Thyroid gland (tissue), 4 donors: ENCODE measurements at regions not wholly inside any gene's neighbourhood (a gene's known extent, or its start where the extent isn't known, plus 50 kb on each side); places are given as distances from the start of the nearest gene placed in this dataset.

Source experiments
- DNase-seq, 2 donors: peaks; one replicate each; pipeline ENCODE4 v3.0.0-alpha.2; 2019
- H3K27ac ChIP-seq, 3 donors: fragments of 200-600 bp; sonication (generic); 1 replicate in 2 of 3; 2 replicates in 1 of 3; pipeline ENCODE4 v1.5.1; 2016 to 2019; ENCODE audit warnings: mild to moderate bottlenecking in 1 of 3, moderate library complexity in 1 of 3
- H3K27me3 ChIP-seq: fragments of 200-600 bp; sonication (generic); one replicate; pipeline ENCODE4 v1.5.1; 2019
- H3K36me3 ChIP-seq, 2 donors: fragments of 200-600 bp; sonication (generic); one replicate each; pipeline ENCODE4 v1.5.1; 2016 to 2019
- H3K4me1 ChIP-seq, 2 donors: fragments of 200-600 bp; sonication (generic); one replicate each; pipeline ENCODE4 v1.5.1; 2017 to 2019
- H3K4me3 ChIP-seq, 3 donors: fragments of 200-600 bp; sonication (generic); replicated peaks in 1 of 3; 1 replicate in 2 of 3; 2 replicates in 1 of 3; pipeline ENCODE4 v1.5.1; 2016; ENCODE audit warnings: mild to moderate bottlenecking in 1 of 3
- H3K9me3 ChIP-seq: fragments of 200-600 bp; sonication (generic); one replicate; pipeline ENCODE4 v1.5.1; 2017
- POLR2A ChIP-seq, 2 donors: fragments of 450-650 bp; IDR thresholded peaks; one replicate each; pipeline ENCODE4 v1.6.1; 2017; ENCODE audit warnings: antibody characterized with exemption in 2 of 2, mild to moderate bottlenecking in 2 of 2, moderate library complexity in 1 of 2
- WGBS, 2 donors: methylation state at CpG; one replicate each; pipeline ENCODE4 v1.1.5; 2017; 5-methylcytosine and 5-hydroxymethylcytosine counted together
- intact Hi-C: fragments of 100-400 bp; cut with DNase I; formaldehyde crosslinking; loops from one replicate; pipeline ENCODE4 v1.15.1; 2023
- TF ChIP-seq, protein P1 (sequence below), 6 experiments: fragments of 200-600 bp in 3 of 6; fragments of 450-650 bp in 3 of 6; sonication (generic) in 3 of 6; IDR thresholded peaks; one replicate each; pipeline ENCODE4 v1.5.1; 2016 to 2019; ENCODE audit warnings: antibody characterized with exemption in 6 of 6, mild to moderate bottlenecking in 2 of 6, inconsistent platforms in 1 of 6, moderate library complexity in 1 of 6

GRCh38 chr5:174185506-174185905 lies 140.0 kb downstream of the NSG2 start:
- H3K9me3 ChIP-seq = no peaks in the 10 kb centered on the region
- no peaks in the 10 kb centered on the region for H3K36me3 ChIP-seq
- TF ChIP-seq, protein P1, sequence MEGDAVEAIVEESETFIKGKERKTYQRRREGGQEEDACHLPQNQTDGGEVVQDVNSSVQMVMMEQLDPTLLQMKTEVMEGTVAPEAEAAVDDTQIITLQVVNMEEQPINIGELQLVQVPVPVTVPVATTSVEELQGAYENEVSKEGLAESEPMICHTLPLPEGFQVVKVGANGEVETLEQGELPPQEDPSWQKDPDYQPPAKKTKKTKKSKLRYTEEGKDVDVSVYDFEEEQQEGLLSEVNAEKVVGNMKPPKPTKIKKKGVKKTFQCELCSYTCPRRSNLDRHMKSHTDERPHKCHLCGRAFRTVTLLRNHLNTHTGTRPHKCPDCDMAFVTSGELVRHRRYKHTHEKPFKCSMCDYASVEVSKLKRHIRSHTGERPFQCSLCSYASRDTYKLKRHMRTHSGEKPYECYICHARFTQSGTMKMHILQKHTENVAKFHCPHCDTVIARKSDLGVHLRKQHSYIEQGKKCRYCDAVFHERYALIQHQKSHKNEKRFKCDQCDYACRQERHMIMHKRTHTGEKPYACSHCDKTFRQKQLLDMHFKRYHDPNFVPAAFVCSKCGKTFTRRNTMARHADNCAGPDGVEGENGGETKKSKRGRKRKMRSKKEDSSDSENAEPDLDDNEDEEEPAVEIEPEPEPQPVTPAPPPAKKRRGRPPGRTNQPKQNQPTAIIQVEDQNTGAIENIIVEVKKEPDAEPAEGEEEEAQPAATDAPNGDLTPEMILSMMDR (IDR thresholded peaks at IDR 0.05) = no peak
- TF ChIP-seq POLR2A (IDR thresholded peaks at IDR 0.05) = no peak
- no peaks in the 10 kb centered on the region for H3K27me3 ChIP-seq
- 72 to 83% methylated on average over 3 of the region's 3 CpGs for WGBS, 2 donors
- H3K27ac ChIP-seq = no peak overlapping the region
- no peak overlapping the region for H3K4me3 ChIP-seq
- no peak for DNase-seq
- no peaks in the 10 kb centered on the region for H3K4me1 ChIP-seq
- intact Hi-C loops = no loop called here

- H3K4me3 ChIP-seq = no peak overlapping the region
- intact Hi-C loops = no loop called here
- H3K4me1 ChIP-seq = no peaks in the 10 kb centered on the region
- no peak overlapping the region for H3K27ac ChIP-seq
- TF ChIP-seq, protein P1 (IDR thresholded peaks at IDR 0.05) = no peak
- no peak for TF ChIP-seq POLR2A (IDR thresholded peaks at IDR 0.05)
- DNase-seq = no peak
- no peaks in the 10 kb centered on the region for H3K9me3 ChIP-seq
- H3K27me3 ChIP-seq = no peaks in the 10 kb centered on the region
- no peaks in the 10 kb centered on the region for H3K36me3 ChIP-seq
- 77 to 79% methylated on average over 10 of the region's 10 CpGs for WGBS, 2 donors
Measured at GRCh38 chr5:174186096-174186695, 140.7 kb downstream of the NSG2 start.

DNA sequence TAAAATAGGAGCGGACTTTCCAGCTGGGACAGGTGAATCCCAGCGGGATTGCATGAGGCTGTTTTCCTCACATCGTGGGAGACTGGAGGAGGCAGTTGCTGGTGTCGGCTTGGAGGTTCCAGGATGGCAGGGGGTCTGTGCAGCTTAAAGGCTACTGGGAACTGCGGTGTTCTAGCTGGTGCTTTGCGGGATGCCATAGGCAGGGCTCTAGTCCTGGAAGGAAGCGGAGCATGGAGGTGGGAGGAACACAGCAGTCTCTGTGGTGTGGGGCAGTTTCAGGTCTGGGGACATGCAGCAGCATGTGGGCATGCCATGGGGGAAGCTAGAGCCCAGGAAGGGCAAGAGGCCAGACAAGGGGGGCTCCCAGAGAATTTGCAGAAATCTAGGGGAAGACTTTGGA lies 141.5 kb downstream of the NSG2 start:
- intact Hi-C loops = no loop called here
- no peak for DNase-seq
- Histone ChIP-seq H3K27me3 (no peaks in the 10 kb centered on the region), H3K36me3 (no peaks in the 10 kb centered on the region), H3K27ac (no peak overlapping the region), H3K4me1 (no peaks in the 10 kb centered on the region), H3K4me3 (no peak overlapping the region), H3K9me3 (no peaks in the 10 kb centered on the region)
- 78 to 80% methylated on average over 7 of the region's 7 CpGs for WGBS, 2 donors
- TF ChIP-seq, protein P1 (IDR thresholded peaks at IDR 0.05) = no peak
- no peak for TF ChIP-seq POLR2A (IDR thresholded peaks at IDR 0.05)

DNA sequence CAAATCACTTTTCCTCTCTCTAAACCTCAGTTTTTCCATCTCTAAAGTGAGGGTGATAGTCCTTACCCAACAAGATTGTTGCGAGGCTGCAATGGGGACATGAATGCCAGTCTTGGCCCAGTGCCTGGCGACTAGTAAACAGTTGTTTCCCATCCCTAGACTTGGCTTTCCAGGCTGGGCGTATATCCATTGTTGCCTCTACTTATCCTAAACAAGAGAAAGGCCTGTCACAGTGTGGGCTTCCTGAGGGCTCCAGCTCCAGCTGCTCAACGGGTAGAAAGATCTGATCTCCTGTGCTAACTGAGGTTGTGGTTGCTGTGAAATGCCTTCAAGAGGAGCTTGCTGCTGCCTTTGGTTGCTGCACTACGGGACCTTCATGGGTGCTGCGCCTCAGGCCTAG lies 142.0 kb downstream of the NSG2 start:
- intact Hi-C loops = no loop called here
- Histone ChIP-seq H3K27me3 (no peaks in the 10 kb centered on the region), H3K9me3 (no peaks in the 10 kb centered on the region)

DNA sequence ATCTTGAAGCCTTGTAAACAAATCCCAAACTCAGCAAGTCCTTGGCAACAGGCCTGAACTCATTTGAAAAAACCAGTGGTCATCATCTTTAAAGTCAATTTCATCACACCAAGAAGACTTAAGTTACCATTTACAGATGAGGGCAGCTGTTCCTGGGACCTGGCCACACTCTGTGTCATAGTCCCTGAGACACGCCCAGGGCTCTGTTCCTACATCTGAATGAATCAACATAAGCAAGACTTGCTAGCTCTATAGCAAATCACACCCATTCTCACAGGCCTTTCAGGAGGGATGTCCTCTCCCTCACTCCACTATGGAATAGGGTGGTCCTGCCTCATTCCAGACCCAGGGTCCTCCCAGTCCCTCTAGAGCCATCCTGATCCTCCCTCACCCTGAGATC lies 142.8 kb downstream of the NSG2 start:
- no peak for DNase-seq
- no peaks in the 10 kb centered on the region for H3K27me3 ChIP-seq
- H3K4me3 ChIP-seq = no peak overlapping the region
- H3K4me1 ChIP-seq = no peaks in the 10 kb centered on the region
- 79 to 92% methylated on average over 1 of the region's 1 CpG for WGBS, 2 donors
- no peaks in the 10 kb centered on the region for H3K9me3 ChIP-seq
- no peak overlapping the region for H3K27ac ChIP-seq
- no peaks in the 10 kb centered on the region for H3K36me3 ChIP-seq
- no peak for TF ChIP-seq POLR2A (IDR thresholded peaks at IDR 0.05)
- TF ChIP-seq, protein P1 (IDR thresholded peaks at IDR 0.05) = no peak
- intact Hi-C loops = no loop called here

More for the DNA sequence above, 142.0 kb downstream of the NSG2 start:
- Histone ChIP-seq H3K4me3 (no peak overlapping the region), H3K27ac (no peak overlapping the region), H3K36me3 (no peaks in the 10 kb centered on the region), H3K4me1 (no peaks in the 10 kb centered on the region)
- no peak for TF ChIP-seq POLR2A (IDR thresholded peaks at IDR 0.05)
- TF ChIP-seq, protein P1 (IDR thresholded peaks at IDR 0.05) = no peak
- DNase-seq = no peak
- 76 to 87% methylated on average over 6 of the region's 6 CpGs for WGBS, 2 donors
